Iris pigment epithelial cell (primary cell): ENCODE measurements at regions not wholly inside any gene's neighbourhood (a gene's known extent, or its start where the extent isn't known, plus 50 kb on each side); places are given as distances from the start of the nearest gene placed in this dataset.
"Not testable (repeated sequence)": the region's sequence is repeated elsewhere in the genome, so short reads cannot be mapped to it uniquely, and the experiment has no call there.

Experiments used
- DNase-seq: peaks from one replicate; pipeline ENCODE4 v3.0.0-alpha.2; 2011; ENCODE audit warnings: low read depth

DNA sequence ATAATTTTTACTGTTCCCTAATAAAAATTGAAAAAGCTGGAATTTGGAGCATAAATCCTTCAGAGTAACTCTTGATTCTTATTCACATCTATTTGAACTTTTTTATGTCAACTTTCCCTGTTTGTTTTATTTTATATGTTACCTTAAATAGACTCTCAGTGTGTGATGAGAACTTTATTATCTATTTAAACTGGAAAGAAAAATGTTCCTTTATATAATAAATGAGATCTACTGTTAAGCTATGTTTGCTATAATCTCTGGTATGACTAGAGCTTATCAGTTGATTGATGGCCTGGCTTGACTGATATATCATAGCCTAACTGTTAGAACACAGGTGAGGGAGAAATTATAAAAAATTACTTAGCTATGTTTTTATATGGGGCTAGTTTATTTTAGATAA lies 330.6 kb upstream of the EPHA6 start:
- DNase-seq: no peak

DNA sequence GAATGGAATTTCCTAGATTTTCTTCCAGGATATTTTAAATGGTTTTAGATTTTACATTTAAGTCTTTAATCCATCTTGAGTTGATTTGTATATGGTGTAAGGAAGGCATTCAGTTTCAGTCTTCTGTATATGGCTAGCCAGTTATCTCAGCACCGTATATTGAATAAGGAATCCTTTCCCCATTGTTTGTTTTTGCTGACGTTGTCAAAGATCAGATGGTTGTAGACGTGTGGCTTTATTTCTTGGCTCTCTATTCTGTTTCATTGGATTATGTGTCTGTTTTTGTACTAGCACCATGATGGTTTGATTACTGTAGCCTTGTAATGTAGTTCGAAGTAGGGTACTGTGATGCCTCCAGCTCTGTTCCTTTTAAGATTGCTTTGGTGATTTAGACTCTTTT lies 325.7 kb upstream of the EPHA6 start:
- no peak for DNase-seq

DNA sequence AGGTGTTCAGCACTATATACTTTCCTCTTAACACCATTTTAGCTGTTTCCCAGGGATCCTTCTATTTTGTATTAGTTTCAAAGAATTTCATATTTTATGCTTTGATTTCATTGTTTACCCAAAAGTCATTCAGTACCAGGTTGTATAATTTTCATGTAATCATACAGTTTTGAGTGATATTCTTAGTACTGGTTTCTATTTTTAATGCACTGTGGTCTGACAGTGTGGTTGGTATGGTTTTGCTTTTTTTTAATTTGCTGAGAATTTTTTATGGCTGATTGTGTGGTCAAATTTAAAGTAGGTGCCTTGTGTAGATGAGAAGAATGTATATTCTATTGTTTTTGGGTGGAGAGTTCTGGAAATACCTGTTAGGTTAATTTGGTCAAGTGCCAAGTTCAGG lies 323.4 kb upstream of the EPHA6 start:
- no peak for DNase-seq

GRCh38 chr3:96491868-96492267 lies 322.5 kb upstream of the EPHA6 start:
- no peak for DNase-seq

DNA sequence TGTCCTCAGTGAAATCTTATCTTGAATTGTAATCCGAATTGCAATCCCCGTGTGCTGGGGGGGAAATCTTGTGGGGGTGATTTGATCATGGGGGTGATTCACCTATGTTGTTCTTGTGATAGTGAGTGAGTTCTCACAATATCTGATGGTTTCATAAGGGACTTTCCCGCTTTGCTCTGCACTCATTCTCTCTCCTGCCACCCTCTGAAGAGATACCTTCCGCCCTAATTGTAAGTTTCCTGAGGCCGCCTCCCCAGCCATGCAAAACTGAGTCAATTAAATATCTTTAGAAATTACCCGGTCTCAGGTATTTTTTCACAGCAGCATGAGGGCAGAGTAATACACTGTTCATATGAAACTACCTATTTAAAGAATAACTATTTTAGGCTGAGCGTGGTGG lies 304.1 kb upstream of the EPHA6 start:
- DNase-seq: no peak

DNA sequence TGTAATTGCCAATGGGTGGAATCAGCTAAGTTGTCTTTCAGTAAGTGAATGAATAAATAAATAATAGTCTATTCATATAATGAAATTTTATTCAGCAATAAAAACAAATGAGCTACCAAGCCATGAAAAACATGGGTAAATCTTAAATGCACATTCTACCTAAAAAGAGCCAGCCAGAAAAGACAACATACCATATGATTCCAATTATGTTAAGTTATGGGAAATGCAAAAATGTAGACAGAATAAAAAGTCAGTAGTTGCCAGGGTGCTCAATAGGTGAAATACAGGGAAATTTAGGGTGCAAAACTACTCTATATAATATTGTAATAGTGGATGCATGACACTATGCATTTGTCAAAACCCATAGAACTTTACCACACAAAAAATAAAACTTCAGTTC lies 277.2 kb upstream of the EPHA6 start:
- no peak for DNase-seq

DNA sequence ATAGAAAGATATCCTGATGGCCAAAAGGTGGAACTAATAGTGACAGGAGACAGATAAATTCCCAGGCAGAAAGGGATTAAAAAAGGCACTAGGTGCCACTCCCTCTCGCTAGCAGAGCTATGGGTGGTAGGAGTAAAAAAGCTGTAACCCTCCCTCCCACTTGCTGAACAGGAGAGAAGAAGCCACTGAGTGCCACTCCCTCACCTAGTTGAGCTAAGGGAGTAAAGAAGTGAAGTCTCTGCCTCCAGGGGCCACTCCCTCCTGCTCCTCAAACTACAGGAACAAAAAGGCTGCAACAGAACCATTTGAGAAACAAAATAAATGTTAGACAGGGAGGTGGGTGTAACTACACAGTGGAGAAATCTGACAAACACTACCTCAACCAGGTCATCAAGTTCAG lies 276.2 kb upstream of the EPHA6 start:
- no peak for DNase-seq

DNA sequence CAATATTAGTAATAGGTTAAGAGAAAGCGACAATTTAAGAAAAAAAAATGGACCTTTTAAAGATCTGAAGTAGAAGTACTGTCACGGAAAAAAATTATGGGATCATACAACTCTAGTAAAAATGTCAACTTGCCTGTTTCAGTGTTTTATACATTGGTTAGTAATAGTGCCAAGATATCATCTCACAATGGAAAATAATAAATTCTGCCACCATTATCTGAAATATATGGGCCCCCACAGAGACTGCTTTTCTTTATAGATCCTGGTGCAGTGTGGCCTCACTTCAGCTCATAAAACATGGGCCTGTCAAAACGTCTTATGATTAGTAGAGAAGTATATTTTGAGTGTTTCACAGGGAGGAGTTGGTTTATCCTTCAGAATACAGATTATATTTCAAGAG lies 266.3 kb upstream of the EPHA6 start:
- DNase-seq: no peak

DNA sequence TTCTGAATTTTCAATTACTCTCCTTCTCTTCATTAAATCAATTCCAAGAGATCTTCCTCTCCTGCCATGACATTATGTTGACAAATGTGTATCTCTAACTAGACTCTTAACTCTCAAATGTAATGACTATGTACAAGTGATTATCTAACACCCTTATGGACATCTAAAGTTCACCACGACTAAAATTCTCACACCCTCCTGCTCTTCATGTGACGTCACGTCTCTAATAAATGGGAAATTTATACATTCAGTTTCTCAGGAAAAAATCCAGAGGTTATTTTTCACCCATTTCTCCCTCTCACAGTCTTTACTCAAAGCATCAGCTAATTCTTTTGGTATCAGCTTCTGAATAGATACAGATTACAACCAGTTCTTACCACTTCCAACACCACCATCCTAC lies 237.5 kb upstream of the EPHA6 start:
- DNase-seq: no peak

GRCh38 chr3:96584066-96584465 lies 230.3 kb upstream of the EPHA6 start:
- no peak for DNase-seq

- DNase-seq: not testable (repeated sequence)
Observed at GRCh38 chr3:96606865-96607264, 207.5 kb upstream of the EPHA6 start.

GRCh38 chr3:96619475-96619874 lies 194.9 kb upstream of the EPHA6 start:
- no peak for DNase-seq

- DNase-seq: no peak
Observed at GRCh38 chr3:96622878-96623277, 191.5 kb upstream of the EPHA6 start.

DNA sequence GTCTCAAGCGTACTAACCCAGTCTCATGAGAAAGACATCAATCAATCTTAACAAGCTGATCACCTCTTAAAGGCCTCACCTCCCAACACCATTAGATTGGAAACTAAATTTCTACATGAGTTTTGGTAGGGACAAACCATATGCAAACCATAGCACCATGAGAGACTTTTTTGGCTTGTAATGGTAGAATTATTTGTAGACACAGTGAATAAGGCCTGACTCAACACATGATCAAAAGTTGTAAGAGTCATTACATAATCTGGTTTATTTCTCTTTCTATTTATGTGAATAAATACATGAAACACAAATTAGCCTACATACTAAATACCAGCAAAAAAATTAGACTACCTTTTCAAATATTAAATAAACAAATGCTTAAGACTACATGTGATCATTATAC lies 183.3 kb upstream of the EPHA6 start:
- no peak for DNase-seq

GRCh38 chr3:96646596-96646995 lies 167.8 kb upstream of the EPHA6 start:
- DNase-seq: no peak

DNA sequence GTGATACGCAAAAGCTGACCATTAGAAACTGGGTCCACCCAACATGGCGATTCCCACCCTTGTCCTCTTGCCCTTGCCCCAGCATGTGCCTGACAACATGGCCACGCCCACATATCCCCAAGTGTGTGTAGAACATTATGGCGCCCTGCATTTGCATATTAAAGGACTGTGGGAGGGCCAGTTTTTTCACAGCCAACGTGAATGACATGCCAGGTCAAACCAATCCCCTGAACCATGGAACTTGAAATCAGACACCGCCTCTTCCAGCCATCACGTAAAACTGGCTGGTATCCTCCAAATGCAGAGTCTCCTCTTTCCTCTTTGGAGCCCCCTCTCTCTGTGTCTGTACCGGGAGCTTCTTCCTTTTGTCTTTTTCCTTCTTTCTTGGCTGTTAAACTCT lies 156.7 kb upstream of the EPHA6 start:
- DNase-seq: no peak

DNA sequence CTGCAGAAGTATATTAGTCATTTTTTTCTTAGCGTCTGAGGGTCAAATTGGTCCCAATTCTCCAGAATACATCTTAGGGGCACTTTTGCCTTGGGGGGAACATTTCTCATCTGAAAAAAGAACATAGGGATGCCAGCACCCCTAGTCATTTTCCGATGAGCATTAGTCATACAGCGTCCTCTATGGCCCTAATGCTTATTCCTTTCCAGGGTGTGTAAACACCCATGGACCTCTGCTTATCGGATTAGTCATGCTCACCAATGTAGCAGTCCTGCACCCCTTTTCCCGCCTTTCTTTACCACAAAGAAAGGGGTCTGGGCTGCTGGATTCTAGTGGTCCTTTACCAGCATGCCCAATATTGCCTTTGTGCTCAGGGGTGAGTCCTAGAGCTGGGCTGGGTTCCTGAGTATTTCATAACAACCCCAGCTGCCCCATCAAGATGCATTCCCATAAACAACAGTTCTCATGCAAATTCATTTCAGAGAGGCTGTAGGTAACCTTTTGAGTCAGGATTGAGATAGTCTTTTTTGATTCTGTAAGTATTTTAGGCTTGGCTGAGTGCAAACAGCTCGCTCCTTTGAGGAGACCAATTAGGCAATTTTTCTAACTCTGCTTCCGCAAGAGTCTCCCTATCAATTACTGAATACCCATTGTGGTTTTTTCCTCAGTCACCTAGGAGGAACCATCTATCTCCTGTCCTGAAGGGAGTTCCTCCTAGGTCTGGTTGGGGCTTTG lies 142.4 kb upstream of the EPHA6 start:
- not testable (repeated sequence) for DNase-seq

GRCh38 chr3:96677156-96677555 lies 137.2 kb upstream of the EPHA6 start:
- no peak for DNase-seq

DNA sequence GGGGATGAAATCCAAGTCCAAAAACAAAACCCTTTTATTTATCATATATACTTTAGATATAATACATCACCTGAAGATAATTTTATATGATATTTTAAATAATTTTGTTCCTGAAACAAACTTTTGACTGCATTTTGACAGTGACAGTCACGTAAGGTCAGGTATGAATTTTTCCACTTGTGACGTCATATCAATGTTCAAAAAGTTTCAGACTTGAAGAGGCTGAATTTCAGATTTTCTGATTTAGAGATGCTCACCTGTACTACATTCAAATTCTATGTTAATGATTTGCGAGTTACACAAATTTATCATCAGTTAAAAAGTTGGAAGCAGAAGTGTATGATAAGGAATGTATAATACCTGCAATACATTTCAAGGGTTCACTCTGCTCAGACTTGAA lies 136.1 kb upstream of the EPHA6 start:
- no peak for DNase-seq

- no peak for DNase-seq
Observed at GRCh38 chr3:96700322-96701315, 113.8 kb upstream of the EPHA6 start.

- no peak for DNase-seq
Observed at GRCh38 chr3:96705895-96706294, 108.5 kb upstream of the EPHA6 start.

DNA sequence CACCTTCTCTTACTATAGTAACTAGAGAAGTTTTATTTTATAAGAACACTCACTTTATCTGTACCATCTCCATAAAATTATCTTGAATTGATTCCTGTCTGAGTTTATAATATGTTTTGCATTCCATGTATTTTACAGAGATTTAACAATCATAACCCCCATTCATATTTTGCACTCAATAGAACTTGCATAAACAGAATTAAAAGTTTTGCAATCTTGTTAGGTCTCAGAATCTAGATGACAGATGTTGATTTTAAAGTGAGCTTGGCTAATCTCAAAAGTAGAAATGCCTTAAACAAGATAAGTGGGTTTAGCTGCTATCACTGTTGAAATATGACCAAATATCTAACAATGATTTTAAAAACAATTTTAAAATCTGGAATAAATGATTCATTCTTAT lies 107.9 kb upstream of the EPHA6 start:
- no peak for DNase-seq

- DNase-seq: no peak
Observed at GRCh38 chr3:96711816-96712215, 102.6 kb upstream of the EPHA6 start.
